H1 (cell line): ENCODE measurements at regions not wholly inside any gene's neighbourhood (a gene's known extent, or its start where the extent isn't known, plus 50 kb on each side); places are given as distances from the start of the nearest gene placed in this dataset.

Experiments used
- CTCF ChIA-PET: fragments of 300-600 bp; sonication (Branson Sonifier 250); formaldehyde crosslinking; loops from one replicate; lab custom pipeline; 2021; ENCODE audit not compliant: partially characterized antibody; lab: Charles Lee
- POLR2A ChIA-PET: fragments of 300-600 bp; sonication (Branson Sonifier 250); formaldehyde crosslinking; loops from one replicate; lab custom pipeline; 2021; ENCODE audit warnings: inconsistent platforms; ENCODE audit not compliant: partially characterized antibody; lab: Charles Lee
- DNase-seq, 2 experiments: peaks; one replicate each; pipeline versions ENCODE4 v3.0.0 to v3.0.0-alpha.2; 2010 to 2022; ENCODE audit warnings: low spot score in 2 of 2, low read depth in 1 of 2, mixed read lengths in 1 of 2
- FAIRE-seq: peaks from 2 replicates; lab custom pipeline; 2011; peaks lifted over from hg19 to GRCh38; lab: Jason Lieb, UNC
- H2AFZ ChIP-seq: 2 replicates; pipeline ENCODE4 v1.8.1; 2012; ENCODE audit warnings: low read length, inconsistent platforms
- H2AK5ac ChIP-seq: 2 replicates; pipeline ENCODE4 v1.6.1; 2013; ENCODE audit warnings: low read depth, low read length
- H2BK120ac ChIP-seq: replicated peaks from 2 replicates; pipeline ENCODE3; 2013; ENCODE audit warnings: low read depth, low read length, inconsistent platforms
- H2BK12ac ChIP-seq: 2 replicates; pipeline ENCODE4 v1.6.1; 2013; ENCODE audit warnings: low read depth, low read length
- H2BK15ac ChIP-seq: 2 replicates; pipeline ENCODE4 v1.6.1; 2013; ENCODE audit warnings: low read length
- H2BK20ac ChIP-seq: 2 replicates; pipeline ENCODE4 v1.6.1; 2013; ENCODE audit warnings: low read length
- H2BK5ac ChIP-seq: 2 replicates; pipeline ENCODE4 v1.6.1; 2013; ENCODE audit warnings: low read depth, low read length
- H3K14ac ChIP-seq: 2 replicates; pipeline ENCODE4 v1.6.1; 2013; ENCODE audit warnings: inconsistent platforms; ENCODE audit not compliant: insufficient read length
- H3K18ac ChIP-seq: 2 replicates; pipeline ENCODE4 v1.6.1; 2013; ENCODE audit warnings: low read length; ENCODE audit errors: extremely low read depth
- H3K23ac ChIP-seq: 2 replicates; pipeline ENCODE4 v1.6.1; 2013; ENCODE audit warnings: inconsistent platforms; ENCODE audit not compliant: insufficient read length
- H3K23me2 ChIP-seq: 2 replicates; pipeline ENCODE4 v1.6.1; 2013; ENCODE audit warnings: low read depth, low read length
- H3K27ac ChIP-seq: 2 replicates; pipeline ENCODE4 v1.6.1; 2011; ENCODE audit warnings: low read depth, low read length, inconsistent platforms
- H3K27me3 ChIP-seq, 4 experiments: replicated peaks in 1 of 4; 1 replicate in 1 of 4; 2 replicates in 3 of 4; pipeline versions ENCODE4 v1.6.1 to v1.8.1; 2011 to 2013; ENCODE audit warnings: low read length in 3 of 4, mild to moderate bottlenecking in 3 of 4, inconsistent platforms in 2 of 4, mixed read lengths in 2 of 4, moderate library complexity in 1 of 4; ENCODE audit not compliant: control insufficient read depth in 3 of 4, insufficient read depth in 3 of 4; ENCODE audit errors: extremely low read depth in 1 of 4
- H3K36me3 ChIP-seq, 4 experiments: 2 replicates each; pipeline versions ENCODE4 v1.6.1 to v1.8.1; 2011 to 2013; ENCODE audit warnings: mild to moderate bottlenecking in 4 of 4, low read length in 3 of 4, moderate library complexity in 2 of 4, control low read depth in 1 of 4, inconsistent platforms in 1 of 4; ENCODE audit not compliant: insufficient read depth in 4 of 4, control insufficient read depth in 2 of 4
- H3K4ac ChIP-seq: replicated peaks from 2 replicates; pipeline ENCODE3; 2013; ENCODE audit warnings: low read length, low read depth, mixed read lengths, inconsistent platforms; ENCODE audit not compliant: insufficient read length
- H3K4me1 ChIP-seq, 4 experiments: replicated peaks in 1 of 4; 1 replicate in 1 of 4; 2 replicates in 3 of 4; pipeline versions ENCODE4 v1.6.1 to v1.8.1; 2011 to 2013; ENCODE audit warnings: low read length in 3 of 4, inconsistent platforms in 2 of 4, mixed read lengths in 1 of 4; ENCODE audit not compliant: insufficient read depth in 4 of 4, control insufficient read depth in 3 of 4
- H3K4me2 ChIP-seq, 2 experiments: 2 replicates each; pipeline versions ENCODE4 v1.6.1 to v1.8.1; 2011 to 2013; ENCODE audit warnings: low read depth in 2 of 2, low read length in 2 of 2, control low read depth in 1 of 2, inconsistent platforms in 1 of 2, mild to moderate bottlenecking in 1 of 2; ENCODE audit not compliant: insufficient read depth in 1 of 2
- H3K4me3 ChIP-seq, 4 experiments: fragments of 200-600, 300-600 bp in 1 of 4; sonication (generic), shearing (Covaris generic), sonication (Bioruptor Twin) in 1 of 4; 2 replicates each; pipeline versions ENCODE4 v1.5.1 to v1.8.1; 2011 to 2016; ENCODE audit warnings: low read length in 4 of 4, low read depth in 3 of 4, control low read depth in 2 of 4, inconsistent platforms in 2 of 4, mild to moderate bottlenecking in 2 of 4, mixed read lengths in 1 of 4, moderate library complexity in 1 of 4; ENCODE audit not compliant: insufficient read depth in 2 of 4; ENCODE audit errors: extremely low read depth in 1 of 4
- H3K56ac ChIP-seq: replicated peaks from 2 replicates; pipeline ENCODE3; 2013; ENCODE audit warnings: low read depth, mild to moderate bottlenecking, mixed read lengths, low read length, inconsistent platforms; ENCODE audit not compliant: insufficient read length
- H3K79me1 ChIP-seq: 2 replicates; pipeline ENCODE4 v1.6.1; 2013; ENCODE audit warnings: low read depth, low read length, control low read depth
- H3K79me2 ChIP-seq, 2 experiments: 2 replicates each; pipeline versions ENCODE4 v1.6.1 to v1.8.1; 2012 to 2013; ENCODE audit warnings: low read length in 2 of 2, mild to moderate bottlenecking in 2 of 2, inconsistent platforms in 1 of 2; ENCODE audit not compliant: insufficient read depth in 2 of 2, control insufficient read depth in 1 of 2
- H3K9ac ChIP-seq, 4 experiments: replicated peaks in 1 of 4; 1 replicate in 1 of 4; 2 replicates in 3 of 4; pipeline versions ENCODE4 v1.6.1 to v1.8.1; 2011 to 2013; ENCODE audit warnings: low read depth in 3 of 4, low read length in 3 of 4, control low read depth in 2 of 4, mild to moderate bottlenecking in 2 of 4, moderate library complexity in 2 of 4, inconsistent platforms in 1 of 4; ENCODE audit errors: extremely low read depth in 1 of 4
- H3K9me3 ChIP-seq, 2 experiments: 2 replicates each; pipeline versions ENCODE4 v1.6.1 to v1.8.1; 2012 to 2013; ENCODE audit warnings: mild to moderate bottlenecking in 2 of 2, moderate library complexity in 2 of 2, control low read depth in 1 of 2, inconsistent platforms in 1 of 2, low read depth in 1 of 2, low read length in 1 of 2, mixed read lengths in 1 of 2; ENCODE audit not compliant: insufficient read depth in 2 of 2
- H4K20me1 ChIP-seq, 2 experiments: replicated peaks in 1 of 2; 2 replicates each; pipeline versions ENCODE3 to v1.8.1; 2011 to 2013; ENCODE audit warnings: inconsistent platforms in 2 of 2, low read length in 2 of 2, mild to moderate bottlenecking in 1 of 2; ENCODE audit not compliant: insufficient read depth in 2 of 2, control insufficient read depth in 1 of 2
- H4K5ac ChIP-seq: 2 replicates; pipeline ENCODE4 v1.6.1; 2013; ENCODE audit warnings: low read length, low read depth, mixed read lengths, inconsistent platforms; ENCODE audit not compliant: insufficient read length
- H4K8ac ChIP-seq: 2 replicates; pipeline ENCODE4 v1.8.0; 2013; ENCODE audit warnings: mild to moderate bottlenecking, moderate library complexity, low read length, inconsistent platforms; ENCODE audit not compliant: insufficient read depth; ENCODE audit errors: extremely low read depth
- H4K91ac ChIP-seq: replicated peaks from 2 replicates; pipeline ENCODE3; 2013; ENCODE audit warnings: low read length, mixed read lengths, inconsistent platforms; ENCODE audit not compliant: insufficient read length
- BRCA1 ChIP-seq: IDR thresholded peaks from 2 replicates; pipeline ENCODE4 v1.6.1; 2012; ENCODE audit warnings: low read depth, low read length, improper control_type of control experiment
- CTBP2 ChIP-seq: IDR thresholded peaks from 2 replicates; pipeline ENCODE4 v1.7.0; 2011; ENCODE audit warnings: borderline replicate concordance, mild to moderate bottlenecking, moderate library complexity, mixed read lengths, low read length; ENCODE audit not compliant: insufficient read depth, insufficient read length
- EZH2 ChIP-seq: fragments of 200-600 bp; sonication (generic); IDR thresholded peaks from 2 replicates; pipeline ENCODE4 v1.7.1; 2012; ENCODE audit warnings: low read depth, mild to moderate bottlenecking, moderate library complexity, low read length, inconsistent platforms; ENCODE audit not compliant: severe bottlenecking
- KDM1A ChIP-seq: fragments of 200-600, 300-600 bp; sonication (generic); IDR thresholded peaks from 2 replicates; pipeline ENCODE4 v1.7.1; 2016; ENCODE audit warnings: mild to moderate bottlenecking, low read length, borderline replicate concordance
- RBBP5 ChIP-seq: IDR thresholded peaks from 2 replicates; pipeline ENCODE4 v1.7.1; 2012; ENCODE audit warnings: low read depth, mild to moderate bottlenecking, inconsistent platforms, low read length, moderate library complexity, borderline replicate concordance
- SAP30 ChIP-seq: fragments of 300-600 bp; sonication (generic); IDR thresholded peaks from 2 replicates; pipeline ENCODE4 v1.7.1; 2012; ENCODE audit warnings: low read length, moderate library complexity, mild to moderate bottlenecking, inconsistent platforms; ENCODE audit not compliant: insufficient read depth, insufficient replicate concordance
- WGBS, 2 experiments: shearing (Covaris generic) in 1 of 2; methylation state at CpG; one replicate each; pipeline versions ENCODE4 v1.1.6 to v1.1.7; 2013 to 2015; ENCODE audit warnings: low lambda C conversion rate in 2 of 2, mixed read lengths in 2 of 2, inconsistent platforms in 1 of 2, low coverage in 1 of 2, missing lambda C conversion rate in 1 of 2; ENCODE audit not compliant: insufficient replicate concordance in 2 of 2, insufficient coverage in 1 of 2, insufficient read length in 1 of 2; ENCODE audit errors: extremely low coverage in 1 of 2, missing lambda C conversion rate in 1 of 2; 5-methylcytosine and 5-hydroxymethylcytosine counted together
- TF ChIP-seq, protein P1 (sequence below): IDR thresholded peaks from 2 replicates; pipeline ENCODE4 v1.6.1; 2011; ENCODE audit warnings: low read length, improper control_type of control experiment
- TF ChIP-seq, protein P2 (sequence below), 3 experiments: IDR thresholded peaks; 1 replicate in 2 of 3; 2 replicates in 1 of 3; pipeline versions ENCODE4 v1.5.1 to v1.6.1; 2011; ENCODE audit warnings: low read length in 3 of 3, mild to moderate bottlenecking in 3 of 3, inconsistent platforms in 2 of 3, low read depth in 1 of 3, moderate library complexity in 1 of 3; ENCODE audit not compliant: insufficient read depth in 1 of 3; ENCODE audit errors: control extremely low read depth in 1 of 3

DNA sequence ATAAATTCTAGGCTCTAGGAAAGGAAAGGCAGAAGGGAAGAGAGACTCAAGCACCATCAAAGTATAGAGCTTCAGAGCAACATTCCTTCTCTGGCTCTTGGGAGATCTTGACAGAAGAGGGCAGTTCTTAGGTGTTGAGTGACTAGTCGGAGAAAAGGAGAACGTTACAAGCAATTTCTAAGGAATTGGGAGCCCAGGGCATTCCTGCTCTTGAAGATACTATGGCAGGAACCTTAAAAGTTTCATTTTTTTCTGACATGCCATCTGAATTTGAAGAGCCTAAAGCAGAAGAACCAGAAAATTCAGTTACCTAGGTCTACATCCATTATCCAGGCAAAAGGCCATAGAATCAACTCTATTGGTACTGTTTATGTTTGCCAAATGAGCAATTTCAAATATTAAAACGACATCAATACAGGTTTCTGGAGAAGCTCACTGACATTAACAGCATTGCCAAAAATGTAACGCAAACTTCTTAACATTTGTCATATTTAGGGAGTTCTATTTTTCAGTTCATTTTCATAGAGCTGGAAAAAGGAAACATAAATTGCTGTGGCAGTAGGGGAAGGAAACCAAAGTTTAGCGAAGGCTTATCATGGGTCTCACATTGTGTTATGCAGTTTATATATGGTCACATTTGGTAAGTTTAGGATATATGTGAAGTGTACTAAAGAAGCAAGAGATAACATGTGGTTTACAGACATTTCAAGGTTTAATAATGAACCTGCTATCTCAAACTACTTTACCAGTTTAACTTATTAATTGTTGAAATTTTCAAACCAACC is 210.1 kb upstream of the NRIP1 start:
- Histone ChIP-seq H4K20me1 (no peaks in the 10 kb centered on the region), H3K27me3 (no peaks in the 10 kb centered on the region), H3K14ac (no peak overlapping the region), H3K56ac (no peak overlapping the region), H2BK15ac (no peak overlapping the region), H2AFZ (no peak overlapping the region), H2AK5ac (no peak overlapping the region), H4K91ac (no peak overlapping the region), H3K18ac (no peak overlapping the region), H3K4me3 (no peak overlapping the region), H3K36me3 (no peaks in the 10 kb centered on the region), H4K8ac (no peak overlapping the region), H3K79me1 (no peaks in the 10 kb centered on the region), H2BK5ac (no peak overlapping the region), H4K5ac (no peak overlapping the region), H3K23ac (no peak overlapping the region), H2BK120ac (no peak overlapping the region), H3K79me2 (no peaks in the 10 kb centered on the region), H3K23me2 (no peaks in the 10 kb centered on the region), H3K9ac (no peak overlapping the region), H3K4me1 (no peaks in the 10 kb centered on the region), H3K9me3 (no peaks in the 10 kb centered on the region), H3K4me2 (no peak overlapping the region), H3K4ac (no peak overlapping the region), H2BK12ac (no peak overlapping the region), H2BK20ac (no peak overlapping the region), H3K27ac (no peak overlapping the region)
- WGBS, 2 experiments: 89% methylated on average over 5 of the region's 5 CpGs; no CpG with 5 or more reads in 1 of the 2 experiments
- CTCF ChIA-PET: interaction anchor here (1.0 kb wide), 1 partner anchor 12 kb away, joined by 3 read pairs; no protein-coding TSS in a partner anchor
- FAIRE-seq: no peak
- no peak for DNase-seq
- POLR2A ChIA-PET: no interaction called here
- TF ChIP-seq, protein P1, sequence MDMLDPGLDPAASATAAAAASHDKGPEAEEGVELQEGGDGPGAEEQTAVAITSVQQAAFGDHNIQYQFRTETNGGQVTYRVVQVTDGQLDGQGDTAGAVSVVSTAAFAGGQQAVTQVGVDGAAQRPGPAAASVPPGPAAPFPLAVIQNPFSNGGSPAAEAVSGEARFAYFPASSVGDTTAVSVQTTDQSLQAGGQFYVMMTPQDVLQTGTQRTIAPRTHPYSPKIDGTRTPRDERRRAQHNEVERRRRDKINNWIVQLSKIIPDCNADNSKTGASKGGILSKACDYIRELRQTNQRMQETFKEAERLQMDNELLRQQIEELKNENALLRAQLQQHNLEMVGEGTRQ: no peak
- TF ChIP-seq, protein P2, sequence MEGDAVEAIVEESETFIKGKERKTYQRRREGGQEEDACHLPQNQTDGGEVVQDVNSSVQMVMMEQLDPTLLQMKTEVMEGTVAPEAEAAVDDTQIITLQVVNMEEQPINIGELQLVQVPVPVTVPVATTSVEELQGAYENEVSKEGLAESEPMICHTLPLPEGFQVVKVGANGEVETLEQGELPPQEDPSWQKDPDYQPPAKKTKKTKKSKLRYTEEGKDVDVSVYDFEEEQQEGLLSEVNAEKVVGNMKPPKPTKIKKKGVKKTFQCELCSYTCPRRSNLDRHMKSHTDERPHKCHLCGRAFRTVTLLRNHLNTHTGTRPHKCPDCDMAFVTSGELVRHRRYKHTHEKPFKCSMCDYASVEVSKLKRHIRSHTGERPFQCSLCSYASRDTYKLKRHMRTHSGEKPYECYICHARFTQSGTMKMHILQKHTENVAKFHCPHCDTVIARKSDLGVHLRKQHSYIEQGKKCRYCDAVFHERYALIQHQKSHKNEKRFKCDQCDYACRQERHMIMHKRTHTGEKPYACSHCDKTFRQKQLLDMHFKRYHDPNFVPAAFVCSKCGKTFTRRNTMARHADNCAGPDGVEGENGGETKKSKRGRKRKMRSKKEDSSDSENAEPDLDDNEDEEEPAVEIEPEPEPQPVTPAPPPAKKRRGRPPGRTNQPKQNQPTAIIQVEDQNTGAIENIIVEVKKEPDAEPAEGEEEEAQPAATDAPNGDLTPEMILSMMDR (IDR thresholded peaks at IDR 0.05; ENCODE audit: control extremely low read depth in 1 of 3, insufficient read depth in 1 of 3, low read depth in 1 of 3, low read length in 3 of 3): no peak
- TF ChIP-seq BRCA1 (no peak), EZH2 (no peak), SAP30 (no peak), KDM1A (no peak), RBBP5 (no peak), CTBP2 (no peak)
